DOHH2 (cell line): ENCODE measurements at regions not wholly inside any gene's neighbourhood (a gene's known extent, or its start where the extent isn't known, plus 50 kb on each side); places are given as distances from the start of the nearest gene placed in this dataset.

Source experiments
- H3F3A ChIP-seq: fragments of 200-600 bp; sonication (generic), shearing (Covaris generic); 2 replicates; pipeline ENCODE4 v1.6.0; 2016; ENCODE audit warnings: antibody characterized with exemption, mild to moderate bottlenecking; ENCODE audit not compliant: control insufficient read depth, insufficient read depth
- H3K27ac ChIP-seq: fragments of 200-600 bp; sonication (generic); 2 replicates; pipeline ENCODE4 v1.5.1; 2014; ENCODE audit warnings: low read depth, mild to moderate bottlenecking, low read length, moderate library complexity
- H3K27me3 ChIP-seq: fragments of 200-600 bp; sonication (generic); 2 replicates; pipeline ENCODE4 v1.6.1; 2014; ENCODE audit warnings: mild to moderate bottlenecking, low read length, mixed read lengths; ENCODE audit not compliant: control insufficient read depth
- H3K36me3 ChIP-seq: fragments of 200-600 bp; sonication (generic); 2 replicates; pipeline ENCODE4 v1.6.1; 2014; ENCODE audit warnings: mild to moderate bottlenecking, low read length, moderate library complexity, mixed read lengths; ENCODE audit not compliant: control insufficient read depth
- H3K4me1 ChIP-seq: fragments of 200-600 bp; sonication (generic); 2 replicates; pipeline ENCODE4 v1.6.1; 2014; ENCODE audit warnings: mild to moderate bottlenecking, low read length, mixed read lengths; ENCODE audit not compliant: control insufficient read depth
- H3K4me2 ChIP-seq: fragments of 200-600 bp; sonication (generic); 2 replicates; pipeline ENCODE4 v1.6.0; 2014; ENCODE audit warnings: mild to moderate bottlenecking, low read length, moderate library complexity
- H3K4me3 ChIP-seq: fragments of 200-600 bp; sonication (generic); 2 replicates; pipeline ENCODE4 v1.5.1; 2014; ENCODE audit warnings: mild to moderate bottlenecking, low read length, mixed read lengths
- H3K79me2 ChIP-seq: fragments of 200-600 bp; sonication (generic); 2 replicates; pipeline ENCODE4 v1.6.1; 2014; ENCODE audit warnings: mild to moderate bottlenecking, low read length, mixed read lengths; ENCODE audit not compliant: control insufficient read depth
- H3K9me2 ChIP-seq: fragments of 200-600 bp; sonication (generic); replicated peaks from 2 replicates; pipeline ENCODE4 v1.6.1; 2014; ENCODE audit warnings: mild to moderate bottlenecking, low read length, mixed read lengths; ENCODE audit not compliant: control insufficient read depth
- H3K9me3 ChIP-seq: fragments of 200-600 bp; sonication (generic); 2 replicates; pipeline ENCODE4 v1.6.1; 2014; ENCODE audit warnings: antibody characterized with exemption, low read length, mixed read lengths; ENCODE audit not compliant: control insufficient read depth, insufficient read depth
- H4K20me1 ChIP-seq: fragments of 200-600 bp; sonication (generic); 2 replicates; pipeline ENCODE4 v1.6.0; 2014; ENCODE audit warnings: low read depth, mild to moderate bottlenecking, antibody characterized with exemption, low read length, moderate library complexity; ENCODE audit not compliant: control insufficient read depth, insufficient read depth
- EZH2phosphoT487 ChIP-seq: fragments of 200-600 bp; sonication (generic); IDR thresholded peaks from 2 replicates; pipeline ENCODE4 v1.6.1; 2017; ENCODE audit warnings: borderline replicate concordance, mild to moderate bottlenecking, antibody characterized with exemption, low read length, moderate library complexity, mixed read lengths
- TF ChIP-seq, protein P1 (sequence below): fragments of 200-600 bp; sonication (generic); IDR thresholded peaks from one replicate; pipeline ENCODE4 v1.5.1; 2014; ENCODE audit warnings: antibody characterized with exemption, mild to moderate bottlenecking, low read depth, low read length; ENCODE audit not compliant: poor library complexity, severe bottlenecking

- no peaks in the 10 kb centered on the region for H3K36me3 ChIP-seq
- no peaks in the 10 kb centered on the region for H4K20me1 ChIP-seq
- no peaks in the 10 kb centered on the region for H3K9me3 ChIP-seq
- H3K4me3 ChIP-seq, result no peak overlapping the region
- H3K9me2 ChIP-seq, result no peaks in the 10 kb centered on the region; the same call in 1 of the 2 replicates
- no peak for TF ChIP-seq EZH2phosphoT487
- TF ChIP-seq, protein P1, sequence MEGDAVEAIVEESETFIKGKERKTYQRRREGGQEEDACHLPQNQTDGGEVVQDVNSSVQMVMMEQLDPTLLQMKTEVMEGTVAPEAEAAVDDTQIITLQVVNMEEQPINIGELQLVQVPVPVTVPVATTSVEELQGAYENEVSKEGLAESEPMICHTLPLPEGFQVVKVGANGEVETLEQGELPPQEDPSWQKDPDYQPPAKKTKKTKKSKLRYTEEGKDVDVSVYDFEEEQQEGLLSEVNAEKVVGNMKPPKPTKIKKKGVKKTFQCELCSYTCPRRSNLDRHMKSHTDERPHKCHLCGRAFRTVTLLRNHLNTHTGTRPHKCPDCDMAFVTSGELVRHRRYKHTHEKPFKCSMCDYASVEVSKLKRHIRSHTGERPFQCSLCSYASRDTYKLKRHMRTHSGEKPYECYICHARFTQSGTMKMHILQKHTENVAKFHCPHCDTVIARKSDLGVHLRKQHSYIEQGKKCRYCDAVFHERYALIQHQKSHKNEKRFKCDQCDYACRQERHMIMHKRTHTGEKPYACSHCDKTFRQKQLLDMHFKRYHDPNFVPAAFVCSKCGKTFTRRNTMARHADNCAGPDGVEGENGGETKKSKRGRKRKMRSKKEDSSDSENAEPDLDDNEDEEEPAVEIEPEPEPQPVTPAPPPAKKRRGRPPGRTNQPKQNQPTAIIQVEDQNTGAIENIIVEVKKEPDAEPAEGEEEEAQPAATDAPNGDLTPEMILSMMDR, result no peak
- no peaks in the 10 kb centered on the region for H3K27me3 ChIP-seq
- no peaks in the 10 kb centered on the region for H3K4me1 ChIP-seq
- no peak overlapping the region for H3K4me2 ChIP-seq
- H3F3A ChIP-seq, result no peaks in the 10 kb centered on the region
- H3K27ac ChIP-seq, result no peak overlapping the region
- no peaks in the 10 kb centered on the region for H3K79me2 ChIP-seq
Measured at GRCh38 chr4:11881364-11881763, 452.7 kb upstream of the HS3ST1 start.

DNA sequence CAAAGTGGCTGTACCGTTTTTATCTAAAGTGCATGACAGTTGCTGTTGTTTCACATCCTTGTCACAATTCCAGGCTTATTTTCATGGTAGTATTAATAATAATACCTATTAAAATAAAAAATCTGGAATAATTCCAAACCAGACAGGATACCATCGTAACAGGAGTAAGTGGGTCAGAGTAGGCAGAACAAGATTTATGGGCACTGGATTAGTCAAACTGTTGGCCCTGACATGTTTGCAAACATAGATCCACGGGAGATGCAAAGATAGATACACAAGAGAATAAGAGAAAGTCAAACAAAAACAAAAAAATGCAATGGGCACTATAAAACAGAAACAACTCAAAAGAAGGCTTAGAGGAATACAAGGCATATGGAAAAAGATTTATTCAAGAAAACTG is 449.5 kb upstream of the HS3ST1 start:
- H3K79me2 ChIP-seq, result no peaks in the 10 kb centered on the region
- no peaks in the 10 kb centered on the region for H3K4me1 ChIP-seq
- H4K20me1 ChIP-seq, result no peaks in the 10 kb centered on the region
- H3K27ac ChIP-seq, result no peak overlapping the region
- H3K4me3 ChIP-seq, result no peak overlapping the region
- TF ChIP-seq, protein P1, result no peak
- no peak for TF ChIP-seq EZH2phosphoT487
- no peaks in the 10 kb centered on the region for H3F3A ChIP-seq
- H3K9me3 ChIP-seq, result no peaks in the 10 kb centered on the region
- no peaks in the 10 kb centered on the region for H3K9me2 ChIP-seq
- no peaks in the 10 kb centered on the region for H3K27me3 ChIP-seq
- H3K4me2 ChIP-seq, result no peak overlapping the region
- no peaks in the 10 kb centered on the region for H3K36me3 ChIP-seq

GRCh38 chr4:11876104-11876503 is 447.4 kb upstream of the HS3ST1 start:
- Histone ChIP-seq H3K27ac (no peak overlapping the region), H3K79me2 (no peaks in the 10 kb centered on the region), H3K4me2 (no peak overlapping the region), H3F3A (no peaks in the 10 kb centered on the region), H4K20me1 (no peaks in the 10 kb centered on the region), H3K4me1 (no peaks in the 10 kb centered on the region), H3K9me3 (no peaks in the 10 kb centered on the region), H3K36me3 (no peaks in the 10 kb centered on the region), H3K4me3 (no peak overlapping the region), H3K9me2 (no peaks in the 10 kb centered on the region), H3K27me3 (no peaks in the 10 kb centered on the region)
- no peak for TF ChIP-seq EZH2phosphoT487
- TF ChIP-seq, protein P1, result no peak
